ENCODE measurements at regions not wholly inside any gene's neighbourhood (a gene's known extent, or its start where the extent isn't known, plus 50 kb on each side); places are given as distances from the start of the nearest gene placed in this dataset.

- H4K20me1 ChIP-seq (ENCODE audit: control insufficient read depth, extremely low read depth, insufficient read depth, low read length) = no peaks in the 10 kb centered on the region
- no peak overlapping the region for H3K27ac ChIP-seq (ENCODE audit: control insufficient read depth, insufficient read depth, low read length)
- H3K36me3 ChIP-seq (ENCODE audit: control insufficient read depth in 2 of 2, extremely low read depth in 1 of 2, insufficient read depth in 2 of 2, low read length in 2 of 2) = no peaks in the 10 kb centered on the region
- dilution Hi-C loops (cut with MboI; ENCODE audit: extremely low pct_ligation_motif_present, low sequenced_read_pairs) = no loop called here
- DNase-seq (ENCODE audit: low read depth, low spot score) (no peak), FAIRE-seq (no peak)
- TF ChIP-seq EZH2 (IDR thresholded peaks at IDR 0.05; ENCODE audit: low read length) (no peak), CTCF (optimal IDR thresholded peaks at IDR 0.05 in 1 of 3, IDR thresholded peaks at IDR 0.05 in 1 of 3, conservative IDR thresholded peaks at IDR 0.05 in 1 of 3; ENCODE audit: extremely low read depth in 1 of 3, insufficient read depth in 2 of 3, low read length in 3 of 3) (no peak)
- H3K27me3 ChIP-seq (ENCODE audit: control insufficient read depth, extremely low read depth, insufficient read depth, low read length) = no peaks in the 10 kb centered on the region
- H3K4me1 ChIP-seq (ENCODE audit: control insufficient read depth, extremely low read depth, insufficient read depth, low read length) = no peaks in the 10 kb centered on the region
- H3K79me2 ChIP-seq (ENCODE audit: control insufficient read depth, insufficient read depth, low read length) = no peaks in the 10 kb centered on the region
- no peaks in the 10 kb centered on the region for H3K9me3 ChIP-seq (ENCODE audit: control insufficient read depth, low read depth, low read length)
- no peak overlapping the region for H2AFZ ChIP-seq (ENCODE audit: control insufficient read depth, low read length)
- H3K4me2 ChIP-seq (ENCODE audit: control insufficient read depth, extremely low read depth, insufficient read depth, low read depth, low read length) = no peak overlapping the region
- no peak overlapping the region for H3K9ac ChIP-seq (ENCODE audit: control insufficient read depth, extremely low read depth, insufficient read depth, low read length)
- H3K9me1 ChIP-seq (ENCODE audit: control insufficient read depth, extremely low read depth, insufficient read depth, low read length) = no peaks in the 10 kb centered on the region
- H3K4me3 ChIP-seq (ENCODE audit: control insufficient read depth in 2 of 3, extremely low read depth in 1 of 3, insufficient read depth in 2 of 3, low read depth in 1 of 3, low read length in 3 of 3) = no peak overlapping the region
Measured at GRCh38 chr9:106322706-106323245, 540.2 kb upstream of the ZNF462 start.

- no peaks in the 10 kb centered on the region for H3K9me1 ChIP-seq (ENCODE audit: control insufficient read depth, extremely low read depth, insufficient read depth, low read length)
- H3K4me3 ChIP-seq (ENCODE audit: control insufficient read depth in 2 of 3, extremely low read depth in 1 of 3, insufficient read depth in 2 of 3, low read depth in 1 of 3, low read length in 3 of 3) = no peak overlapping the region
- H3K79me2 ChIP-seq (ENCODE audit: control insufficient read depth, insufficient read depth, low read length) = no peaks in the 10 kb centered on the region
- no peak overlapping the region for H2AFZ ChIP-seq (ENCODE audit: control insufficient read depth, low read length)
- no peaks in the 10 kb centered on the region for H3K27me3 ChIP-seq (ENCODE audit: control insufficient read depth, extremely low read depth, insufficient read depth, low read length)
- no peak overlapping the region for H3K9ac ChIP-seq (ENCODE audit: control insufficient read depth, extremely low read depth, insufficient read depth, low read length)
- H4K20me1 ChIP-seq (ENCODE audit: control insufficient read depth, extremely low read depth, insufficient read depth, low read length) = no peaks in the 10 kb centered on the region
- no peak overlapping the region for H3K27ac ChIP-seq (ENCODE audit: control insufficient read depth, insufficient read depth, low read length)
- no peak overlapping the region for H3K4me2 ChIP-seq (ENCODE audit: control insufficient read depth, extremely low read depth, insufficient read depth, low read depth, low read length)
- no peak for FAIRE-seq
- dilution Hi-C loops (cut with MboI; ENCODE audit: extremely low pct_ligation_motif_present, low sequenced_read_pairs) = no loop called here
- TF ChIP-seq CTCF (optimal IDR thresholded peaks at IDR 0.05 in 1 of 3, IDR thresholded peaks at IDR 0.05 in 1 of 3, conservative IDR thresholded peaks at IDR 0.05 in 1 of 3; ENCODE audit: extremely low read depth in 1 of 3, insufficient read depth in 2 of 3, low read length in 3 of 3) = no peak
- TF ChIP-seq EZH2 (IDR thresholded peaks at IDR 0.05; ENCODE audit: low read length) = no peak
- no peaks in the 10 kb centered on the region for H3K4me1 ChIP-seq (ENCODE audit: control insufficient read depth, extremely low read depth, insufficient read depth, low read length)
- H3K36me3 ChIP-seq (ENCODE audit: control insufficient read depth in 2 of 2, extremely low read depth in 1 of 2, insufficient read depth in 2 of 2, low read length in 2 of 2) = no peaks in the 10 kb centered on the region
- H3K9me3 ChIP-seq (ENCODE audit: control insufficient read depth, low read depth, low read length) = no peaks in the 10 kb centered on the region
- DNase-seq (ENCODE audit: low read depth, low spot score) = no peak
Measured at GRCh38 chr9:106324053-106324585, 538.8 kb upstream of the ZNF462 start.
